MM.1S (cell line): ENCODE measurements at regions not wholly inside any gene's neighbourhood (a gene's known extent, or its start where the extent isn't known, plus 50 kb on each side); places are given as distances from the start of the nearest gene placed in this dataset.

Experiments
- CTCF ChIP-seq: fragments of 300-600 bp; sonication (generic); IDR thresholded peaks from 2 replicates; pipeline ENCODE4 v1.5.1; 2016; ENCODE audit warnings: antibody characterized with exemption, low read length, mixed read lengths
- EZH2 ChIP-seq: fragments of 300-600 bp; sonication (generic); optimal IDR thresholded peaks from 2 replicates; pipeline ENCODE3; 2017; ENCODE audit warnings: low read depth, mild to moderate bottlenecking, antibody characterized with exemption, low read length, mixed read lengths
- EZH2phosphoT487 ChIP-seq: fragments of 300-600 bp; sonication (generic); IDR thresholded peaks from 2 replicates; pipeline ENCODE4 v1.6.1; 2018; ENCODE audit warnings: antibody characterized with exemption, low read length

- TF ChIP-seq EZH2phosphoT487, result no peak
- TF ChIP-seq CTCF, result no peak
- TF ChIP-seq EZH2, result no peak
Measured at GRCh38 chr5:161034451-161034850, 182.4 kb upstream of the ATP10B start.
